GM18505 (cell line): ENCODE measurements at regions not wholly inside any gene's neighbourhood (a gene's known extent, or its start where the extent isn't known, plus 50 kb on each side); places are given as distances from the start of the nearest gene placed in this dataset.

Experiments
- ATAC-seq: cut with Tn5 transposase; IDR thresholded peaks from one replicate; pipeline ENCODE4 v1.9.1; 2021; ENCODE audit not compliant: unreplicated experiment
- POLR2A ChIP-seq: IDR thresholded peaks from 4 replicates; pipeline ENCODE4 v1.6.1; 2011; ENCODE audit warnings: borderline replicate concordance; ENCODE audit not compliant: insufficient read depth, insufficient read length; ENCODE audit errors: extremely low read depth

DNA sequence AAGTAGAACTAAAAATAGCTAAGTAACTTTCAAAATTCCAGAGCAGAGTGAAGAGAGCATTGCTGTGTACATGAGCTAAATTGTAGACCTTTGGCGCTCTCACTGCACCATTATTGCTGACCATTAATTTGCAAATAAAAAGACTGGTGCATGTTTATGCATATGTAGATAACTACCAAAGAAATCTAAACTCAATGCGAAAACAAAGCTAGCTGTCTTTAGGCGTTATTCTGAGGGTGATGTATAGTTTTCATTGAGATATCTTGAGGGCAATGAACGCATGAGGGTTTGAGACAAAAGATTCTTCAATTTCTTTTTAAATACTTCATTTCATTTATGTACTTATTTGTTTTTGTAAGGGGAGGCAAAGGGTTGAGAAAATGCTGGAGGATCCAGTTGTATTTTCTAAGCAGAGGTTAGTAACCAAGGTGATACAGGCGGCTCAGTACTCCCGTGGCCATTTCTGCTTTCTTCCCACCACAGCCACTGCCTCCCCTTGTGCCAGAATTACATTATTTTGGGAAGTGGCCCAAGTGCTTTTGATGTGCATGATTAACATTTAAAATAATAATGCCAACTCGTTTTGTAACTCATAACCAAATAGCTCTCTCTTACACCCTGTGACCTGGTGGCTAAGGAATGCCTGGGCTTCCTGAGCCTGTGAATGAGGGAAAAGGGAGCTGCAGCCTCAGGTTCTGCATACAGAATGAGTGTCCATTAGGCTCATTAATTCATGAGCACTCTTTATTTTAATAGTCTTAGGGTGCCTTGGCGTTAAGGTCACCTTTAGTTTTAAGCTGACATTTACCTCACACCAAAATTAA, 797.8 kb upstream of the GYPC start:
- TF ChIP-seq POLR2A = no peak
- no peak for ATAC-seq

DNA sequence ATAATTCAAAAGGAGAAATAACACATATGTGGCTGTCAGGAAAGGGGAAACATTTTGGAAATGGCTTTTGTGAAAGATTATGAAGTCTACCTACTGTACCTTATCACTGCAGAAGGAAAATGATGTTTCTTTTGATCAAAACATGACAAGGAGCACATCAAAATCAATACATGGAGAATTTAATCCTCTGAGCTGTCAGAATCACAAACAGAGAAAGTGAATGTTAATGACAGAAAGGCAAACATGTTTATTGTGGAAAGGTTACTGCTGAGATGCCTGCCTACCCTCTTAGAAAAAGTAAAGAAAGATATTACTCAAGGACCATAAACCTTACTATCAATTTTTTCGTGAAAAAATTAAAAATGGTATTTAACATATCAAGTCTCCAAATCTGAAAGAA, 794.5 kb upstream of the GYPC start:
- no peak for ATAC-seq
- TF ChIP-seq POLR2A = no peak

DNA sequence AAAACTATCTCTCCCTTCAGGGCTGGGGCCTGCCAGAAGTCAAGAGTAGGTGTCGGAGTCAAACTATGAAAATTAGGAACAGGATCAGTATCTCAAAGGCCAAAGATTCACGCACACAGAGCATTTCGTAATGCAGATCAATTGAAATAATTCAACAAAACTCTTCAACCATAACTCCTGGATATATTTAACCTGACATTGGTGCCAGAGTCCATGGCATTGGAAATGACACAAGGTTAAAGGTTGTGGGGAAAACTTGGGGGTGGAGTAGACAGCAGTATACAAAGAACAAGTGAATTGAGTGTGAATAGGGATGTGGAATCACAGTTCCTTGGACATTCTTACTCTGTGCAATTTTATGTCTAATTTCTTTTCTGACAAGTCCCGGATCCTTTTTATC, 788.0 kb upstream of the GYPC start:
- no peak for ATAC-seq
- no peak for TF ChIP-seq POLR2A

DNA sequence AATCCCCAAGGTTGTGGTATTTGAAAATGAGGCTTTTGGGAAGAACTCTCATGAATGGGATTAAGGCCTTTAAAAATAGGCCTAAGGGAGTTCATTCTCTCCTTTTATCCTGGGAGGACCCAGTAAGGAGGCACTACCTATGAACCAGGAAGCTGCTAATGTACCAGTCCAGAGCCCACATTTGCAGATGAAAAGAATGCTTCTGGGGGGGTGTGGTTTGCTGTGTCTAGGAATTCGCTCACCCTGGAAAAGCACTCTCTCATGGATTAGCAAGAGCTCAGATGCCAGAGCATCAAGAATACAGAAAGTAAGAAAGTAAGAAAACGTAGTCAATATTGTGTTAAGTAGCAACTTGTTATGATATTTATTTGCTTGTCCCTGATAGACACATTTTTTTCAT, 785.7 kb upstream of the GYPC start:
- TF ChIP-seq POLR2A = no peak
- ATAC-seq = no peak

DNA sequence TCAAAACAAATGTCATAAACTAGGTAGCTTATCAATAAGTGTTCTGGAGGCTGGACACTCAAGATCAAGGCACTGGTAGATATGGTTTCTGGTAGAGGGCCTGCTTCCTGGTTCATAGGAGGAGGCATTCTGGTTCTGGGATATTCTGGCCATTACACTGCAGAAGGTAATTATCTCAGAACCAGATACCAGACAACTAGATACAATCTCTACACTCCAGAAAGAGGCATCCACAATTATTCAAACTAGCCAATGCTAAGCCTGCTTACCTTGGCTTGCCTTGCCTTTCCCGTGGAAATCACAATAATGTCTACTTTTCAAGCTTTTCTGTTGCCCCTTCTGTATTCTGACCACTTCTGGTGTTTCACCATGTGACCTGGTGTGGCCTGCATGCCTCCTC, 785.2 kb upstream of the GYPC start:
- TF ChIP-seq POLR2A = no peak
- ATAC-seq = no peak

DNA sequence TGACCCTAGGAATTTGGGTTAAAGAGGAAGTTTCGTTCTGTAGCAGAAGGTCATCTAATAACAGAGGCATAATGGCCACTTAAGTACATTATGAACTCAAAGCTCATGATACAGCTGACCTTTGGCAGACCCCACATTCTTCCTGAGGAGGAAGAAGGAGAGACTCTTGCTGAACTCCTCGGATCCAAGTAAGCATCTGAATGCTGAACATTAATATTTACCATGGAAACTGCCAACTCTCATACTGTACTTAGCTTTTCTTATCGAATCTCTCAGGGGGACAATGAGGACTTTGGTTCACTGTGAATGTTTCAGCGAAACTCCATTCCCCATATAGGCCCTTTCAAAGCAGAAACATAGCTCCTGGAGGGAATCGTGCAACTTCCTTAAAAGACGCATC, 781.4 kb upstream of the GYPC start:
- no peak for ATAC-seq
- TF ChIP-seq POLR2A = no peak

DNA sequence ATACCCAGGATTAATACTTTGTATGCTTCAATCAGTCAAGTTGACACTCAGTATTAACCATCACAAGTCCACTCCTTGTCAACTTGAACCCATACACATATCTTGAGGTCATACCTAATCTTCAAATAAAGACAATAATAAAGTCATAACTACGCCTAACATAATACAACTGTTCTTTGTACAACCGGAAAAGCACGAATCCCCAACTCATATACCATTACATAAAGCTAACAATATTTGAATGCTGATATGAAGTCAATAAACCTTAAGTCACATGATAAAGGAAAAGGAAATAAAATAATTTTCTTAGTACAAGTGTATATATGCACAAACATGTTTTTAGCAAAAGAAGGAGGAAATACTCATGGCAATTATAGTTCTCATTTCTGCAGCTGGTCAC, 770.6 kb upstream of the GYPC start:
- no peak for ATAC-seq
- TF ChIP-seq POLR2A = no peak

DNA sequence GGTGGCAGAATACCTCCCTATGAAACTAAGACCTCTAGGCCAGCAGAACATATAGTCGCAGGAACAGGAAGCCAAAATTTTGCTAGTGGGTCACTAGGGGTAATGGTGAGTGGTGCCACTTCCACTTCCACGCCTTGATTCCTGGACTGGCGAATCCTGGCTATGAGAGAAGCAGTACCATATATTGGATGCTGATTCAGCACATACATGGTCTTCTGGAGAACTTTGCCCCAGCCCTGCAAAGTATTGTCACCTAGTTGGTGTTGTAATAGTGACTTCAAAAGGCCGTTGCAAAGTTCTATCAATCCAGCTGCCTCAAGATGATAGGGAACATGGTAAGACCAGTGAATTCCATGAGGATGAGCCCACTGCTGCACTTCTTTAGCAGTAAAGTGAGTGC, 769.8 kb upstream of the GYPC start:
- TF ChIP-seq POLR2A = no peak
- no peak for ATAC-seq

DNA sequence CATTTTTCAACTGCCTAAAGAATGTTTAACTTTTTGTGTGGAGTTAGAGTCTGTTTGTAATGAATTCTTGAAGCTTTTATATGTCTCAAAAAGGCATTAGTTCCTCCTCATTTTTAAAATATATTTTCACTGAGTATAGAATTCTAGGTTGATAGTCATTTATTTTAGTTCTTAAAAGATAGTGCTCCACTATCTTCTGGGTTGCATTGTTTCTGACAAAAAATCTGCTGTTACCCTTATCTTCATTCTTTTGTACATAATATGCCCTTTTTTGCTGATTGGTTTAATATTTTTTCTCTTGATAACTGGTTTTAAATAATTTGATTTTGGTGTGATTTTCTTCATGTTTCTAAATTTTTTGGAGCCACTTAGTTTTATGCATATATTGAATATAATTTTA, 754.7 kb upstream of the GYPC start:
- TF ChIP-seq POLR2A = no peak
- no peak for ATAC-seq

DNA sequence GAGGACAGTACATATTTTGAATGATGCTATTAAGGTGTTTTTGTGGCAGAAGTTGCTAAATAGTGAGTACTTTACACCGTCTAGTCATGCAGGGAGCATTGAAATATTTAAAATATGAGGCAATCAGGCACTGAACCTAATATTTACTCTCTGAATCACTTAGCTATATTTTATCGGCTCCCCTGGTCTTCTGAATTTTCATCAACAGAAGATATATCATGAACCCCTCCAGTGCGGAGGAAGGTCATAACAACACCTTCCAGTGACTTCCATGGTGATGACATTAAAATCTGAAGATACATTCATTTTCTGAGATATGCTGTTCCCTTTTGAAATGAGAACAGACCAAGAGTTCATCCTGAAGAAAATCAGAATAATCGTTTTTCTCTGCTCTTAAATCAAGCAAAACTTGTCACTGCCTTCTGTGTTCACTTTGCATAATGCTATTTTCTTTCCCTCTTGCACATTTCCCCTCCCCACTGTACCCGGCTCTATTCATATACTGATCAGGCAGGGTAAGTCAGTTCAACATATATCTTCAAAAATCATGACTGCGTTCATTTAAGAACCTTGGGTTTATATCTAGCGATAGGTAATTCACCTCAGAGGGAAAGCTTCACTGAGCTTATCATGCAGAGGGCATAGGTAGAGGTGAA, 729.9 kb upstream of the GYPC start:
- TF ChIP-seq POLR2A = no peak
- ATAC-seq = no peak

DNA sequence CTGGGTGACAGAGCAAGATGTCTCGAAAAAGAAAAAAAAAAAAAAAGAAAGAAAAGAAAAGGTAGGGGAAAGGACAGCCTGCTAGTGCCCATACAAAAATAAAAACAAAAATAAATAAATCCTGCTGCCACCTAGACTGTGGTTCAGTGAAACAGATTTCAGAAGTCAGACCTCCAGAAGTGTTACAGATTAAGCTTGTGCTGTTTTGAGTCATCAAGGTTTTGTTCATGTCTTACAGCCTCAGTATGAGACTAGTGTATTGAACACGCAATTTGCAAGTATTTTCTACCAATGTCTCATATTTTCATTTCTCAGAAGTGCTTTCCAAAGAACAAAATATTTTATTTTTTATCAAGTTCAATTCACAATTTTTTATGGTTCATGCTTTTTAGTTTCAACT, 720.4 kb upstream of the GYPC start:
- ATAC-seq = no peak

DNA sequence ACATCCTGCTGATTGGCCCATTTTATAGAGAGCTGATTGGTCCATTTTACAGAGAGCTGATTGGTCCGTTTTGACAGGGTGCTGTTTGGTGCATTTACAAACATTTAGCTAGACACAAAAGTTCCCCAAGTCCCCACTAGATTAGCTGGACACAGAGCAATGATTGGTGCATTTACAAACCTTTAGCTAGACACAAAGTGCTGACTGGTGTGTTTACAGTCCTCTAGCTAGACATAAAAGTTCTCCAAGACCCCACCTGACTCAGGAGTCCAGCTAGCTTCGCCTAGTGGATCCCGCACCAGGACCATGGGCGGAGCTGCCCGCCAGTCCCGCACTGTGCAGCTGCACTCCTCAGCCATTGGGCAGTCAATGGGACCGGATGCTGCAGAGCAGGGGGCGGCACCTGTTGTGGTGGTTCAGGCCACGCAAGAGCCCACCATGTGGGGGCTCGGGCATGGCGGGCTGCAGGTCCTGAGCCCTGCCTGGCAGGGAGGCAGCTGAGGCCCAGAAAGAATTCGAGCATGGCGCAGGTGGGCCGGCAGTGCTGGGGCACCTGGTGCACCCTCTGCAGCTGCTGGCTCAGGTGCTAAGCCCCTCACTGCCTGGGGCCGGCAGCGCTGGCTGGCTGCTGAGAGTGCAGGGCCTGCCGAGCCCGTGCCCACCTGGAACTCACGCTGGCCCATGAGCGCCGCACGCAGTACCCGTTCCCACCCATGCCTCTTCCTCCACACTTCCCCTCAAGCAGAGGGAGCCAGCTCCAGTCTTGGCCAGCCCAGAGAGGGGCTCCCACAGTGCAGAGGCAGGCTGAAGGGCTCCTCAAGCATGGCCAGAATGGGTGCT, 713.2 kb upstream of the GYPC start:
- no peak for ATAC-seq
- TF ChIP-seq POLR2A = no peak

More for the DNA sequence above, 720.4 kb upstream of the GYPC start:
- no peak for TF ChIP-seq POLR2A

DNA sequence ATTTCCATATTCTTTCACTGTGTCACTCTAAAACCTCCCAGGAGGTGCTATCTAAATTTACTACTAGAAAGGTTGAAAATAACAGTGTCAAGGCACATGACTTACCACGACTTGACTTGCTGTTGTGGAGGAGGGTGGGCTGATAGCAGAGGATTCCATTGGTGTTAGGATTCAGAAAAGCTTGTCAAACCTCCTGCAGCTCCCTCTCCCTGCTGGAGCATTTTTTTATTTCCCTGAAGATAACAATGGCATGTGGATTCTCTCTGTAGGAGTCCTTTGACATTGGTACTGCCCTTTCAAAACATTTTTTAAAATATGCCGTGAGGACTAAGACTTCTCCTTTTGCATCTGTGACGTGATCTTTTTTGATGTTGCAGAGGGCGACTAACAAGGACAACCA, 696.9 kb upstream of the GYPC start:
- no peak for TF ChIP-seq POLR2A
- no peak for ATAC-seq

DNA sequence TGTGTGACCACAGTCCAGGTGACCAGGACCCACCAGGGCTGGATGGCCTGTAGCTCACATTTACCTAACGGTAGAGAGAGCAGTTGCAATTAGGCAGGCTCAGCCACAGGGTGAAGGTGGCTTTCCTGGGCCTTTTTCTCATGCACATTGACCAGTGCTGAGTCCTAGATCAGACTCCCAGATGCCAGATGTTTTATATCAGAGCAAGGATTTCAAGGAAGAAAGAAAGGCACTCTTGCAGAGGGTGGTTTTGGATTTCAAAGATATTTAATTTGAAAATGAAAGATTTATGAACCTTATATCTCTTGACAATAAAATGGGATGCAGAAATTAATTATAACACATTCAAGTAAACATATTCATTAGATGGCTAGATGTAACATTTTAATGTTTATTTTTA, 694.2 kb upstream of the GYPC start:
- TF ChIP-seq POLR2A = no peak
- no peak for ATAC-seq

DNA sequence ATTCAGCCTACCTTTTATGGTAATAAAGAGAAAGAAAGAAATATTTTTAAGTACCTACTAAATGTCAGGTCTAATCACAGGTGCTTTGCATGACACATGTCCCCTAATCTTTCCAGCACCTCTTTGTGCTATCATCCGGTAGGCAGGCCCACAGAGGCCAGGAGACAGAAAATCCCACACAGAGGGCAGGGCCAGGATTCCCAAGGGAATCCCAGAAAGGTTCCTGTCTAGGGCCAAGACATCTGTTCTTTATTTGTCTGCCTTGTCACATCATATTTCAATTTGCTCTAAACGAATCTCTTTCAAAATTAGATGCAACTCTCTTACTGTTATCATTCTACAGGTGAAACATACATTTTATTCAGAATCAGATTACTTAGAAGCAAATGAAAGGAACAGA, 676.1 kb upstream of the GYPC start:
- ATAC-seq = no peak
- no peak for TF ChIP-seq POLR2A

DNA sequence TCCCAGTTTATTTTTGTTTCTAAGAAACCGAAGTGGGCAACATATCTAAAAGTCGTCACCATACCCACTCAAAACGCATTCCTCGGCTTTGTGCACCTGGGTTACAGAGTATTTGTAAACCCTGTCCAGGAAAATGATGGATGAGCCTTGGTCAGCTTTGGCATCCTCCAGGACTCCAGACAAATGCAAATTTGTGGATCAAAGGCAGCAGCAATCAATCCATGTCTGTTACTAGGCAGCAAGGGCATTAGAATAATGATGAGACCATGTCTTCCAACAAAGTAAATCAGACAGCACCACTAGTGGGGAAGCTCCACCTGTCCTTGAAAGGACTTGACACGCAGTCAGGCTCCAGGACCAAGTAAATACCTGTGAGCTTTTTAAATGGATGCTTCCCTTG, 672.6 kb upstream of the GYPC start:
- ATAC-seq = no peak
- no peak for TF ChIP-seq POLR2A
